ENCODE measurements at regions not wholly inside any gene's neighbourhood (a gene's known extent, or its start where the extent isn't known, plus 50 kb on each side); places are given as distances from the start of the nearest gene placed in this dataset.

DNA sequence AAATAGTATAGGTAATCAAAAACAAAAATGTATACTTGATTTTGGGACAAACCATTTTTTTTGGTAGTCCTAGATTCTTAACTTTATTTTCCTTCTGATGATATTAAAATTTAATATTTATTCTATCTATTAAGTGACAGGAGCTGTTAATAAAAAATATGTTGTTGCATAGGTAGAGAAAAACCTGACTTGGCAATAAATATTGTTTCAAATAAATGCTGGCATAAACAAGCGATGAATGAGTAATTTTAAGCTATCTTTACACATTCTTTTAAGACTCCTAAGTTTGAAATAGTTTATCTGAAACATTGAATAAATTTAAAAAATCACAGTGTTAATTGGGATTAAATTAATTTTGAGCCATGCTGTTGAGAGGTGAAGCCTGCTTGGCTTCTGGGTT is 114.6 kb downstream of the GC start (continued):
- no peak for TF ChIP-seq ZNF671 (CRISPR knock-in tag; IDR thresholded peaks at IDR 0.05)
- TF ChIP-seq, protein P1, sequence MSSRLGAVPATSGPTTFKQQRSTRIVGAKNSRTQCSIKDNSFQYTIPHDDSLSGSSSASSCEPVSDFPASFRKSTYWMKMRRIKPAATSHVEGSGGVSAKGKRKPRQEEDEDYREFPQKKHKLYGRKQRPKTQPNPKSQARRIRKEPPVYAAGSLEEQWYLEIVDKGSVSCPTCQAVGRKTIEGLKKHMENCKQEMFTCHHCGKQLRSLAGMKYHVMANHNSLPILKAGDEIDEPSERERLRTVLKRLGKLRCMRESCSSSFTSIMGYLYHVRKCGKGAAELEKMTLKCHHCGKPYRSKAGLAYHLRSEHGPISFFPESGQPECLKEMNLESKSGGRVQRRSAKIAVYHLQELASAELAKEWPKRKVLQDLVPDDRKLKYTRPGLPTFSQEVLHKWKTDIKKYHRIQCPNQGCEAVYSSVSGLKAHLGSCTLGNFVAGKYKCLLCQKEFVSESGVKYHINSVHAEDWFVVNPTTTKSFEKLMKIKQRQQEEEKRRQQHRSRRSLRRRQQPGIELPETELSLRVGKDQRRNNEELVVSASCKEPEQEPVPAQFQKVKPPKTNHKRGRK (CRISPR knock-in tag; IDR thresholded peaks at IDR 0.05; ENCODE audit: borderline replicate concordance): no peak
- no peak for TF ChIP-seq SMAD3 (CRISPR knock-in tag; IDR thresholded peaks at IDR 0.05; ENCODE audit: borderline replicate concordance)
- TF ChIP-seq FOXK1 (CRISPR knock-in tag; IDR thresholded peaks at IDR 0.05): no peak
- TF ChIP-seq ZNF396 (CRISPR knock-in tag; IDR thresholded peaks at IDR 0.05; ENCODE audit: borderline replicate concordance): no peak
- no peak for TF ChIP-seq TCF7 (CRISPR knock-in tag; IDR thresholded peaks at IDR 0.05; ENCODE audit: low read depth)
- TF ChIP-seq FOXJ3 (CRISPR knock-in tag; IDR thresholded peaks at IDR 0.05; ENCODE audit: borderline replicate concordance): no peak
- no peak for TF ChIP-seq ZNF317 (CRISPR knock-in tag; IDR thresholded peaks at IDR 0.05; ENCODE audit: borderline replicate concordance, low read depth)
- no peak for TF ChIP-seq ZBTB21 (CRISPR knock-in tag; IDR thresholded peaks at IDR 0.05; ENCODE audit: borderline replicate concordance)

DNA sequence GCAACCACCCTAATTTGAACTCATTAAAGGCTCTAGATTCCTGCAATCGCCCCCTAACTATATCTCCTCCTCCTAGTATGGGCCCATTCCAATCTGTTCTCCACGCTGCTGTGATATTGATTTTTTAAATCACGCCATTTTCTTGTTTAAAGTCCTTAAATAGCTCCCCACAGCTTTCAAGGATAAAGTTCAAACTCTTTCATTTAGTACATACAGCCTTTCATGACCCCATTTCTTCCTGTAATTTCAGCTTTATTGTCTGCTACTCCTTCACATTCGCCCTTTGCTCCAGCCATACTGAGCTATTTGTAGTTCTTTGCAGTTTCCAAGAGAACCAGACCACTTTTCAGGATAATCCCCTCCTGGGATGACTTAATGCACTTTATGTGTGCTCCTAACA is 118.5 kb downstream of the GC start:
- no peak for DNase-seq (ENCODE audit: low spot score)
- ChIA-PET POLR2A (interaction anchor here (0.6 kb wide), 1 partner anchor 984 kb away, joined by 3 read pairs; no protein-coding TSS in a partner anchor), CTCF (no interaction called here)

DNA sequence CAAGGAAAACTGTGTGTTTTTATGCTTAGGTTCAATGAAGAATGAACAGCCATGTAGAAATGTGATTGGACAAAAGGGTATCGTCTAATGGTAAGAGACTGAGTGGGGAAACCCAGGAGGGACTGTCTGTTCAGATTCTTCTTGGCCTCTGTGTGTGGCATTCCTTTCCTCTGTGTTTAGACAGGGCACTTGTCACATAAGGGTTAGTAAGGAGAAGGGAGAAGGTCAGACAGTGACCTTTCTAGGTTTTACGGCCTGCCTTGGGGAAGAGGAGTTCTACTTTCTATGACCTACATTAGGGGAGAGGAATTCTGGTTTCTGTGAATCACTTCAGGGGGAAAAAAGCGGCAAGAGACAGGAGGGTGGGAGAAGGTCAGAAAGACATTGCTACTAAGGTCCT is 119.5 kb downstream of the GC start:
- Mint-ChIP-seq H3K27me3 (ENCODE audit: low read depth) (no peaks in the 10 kb centered on the region), H3K36me3 (peaks cover 3% of the 10 kb centered on the region), H3K9me3 (peaks cover 16% of the 10 kb centered on the region), H3K4me3 (no peak overlapping the region), H3K4me1 (peaks cover 18% of the 10 kb centered on the region), H3K27ac (no peak overlapping the region)
- ChIA-PET POLR2A (no interaction called here), CTCF (no interaction called here)
- TF ChIP-seq CREB1 (CRISPR knock-in tag; IDR thresholded peaks at IDR 0.05) (no peak), TP53 (CRISPR knock-in tag; IDR thresholded peaks at IDR 0.05) (no peak)
- ATAC-seq (no peak), DNase-seq (ENCODE audit: low spot score) (no peak)

More for the DNA sequence above, 118.5 kb downstream of the GC start:
- TF ChIP-seq MYBL2 (CRISPR knock-in tag; IDR thresholded peaks at IDR 0.05) (no peak), SOX15 (CRISPR knock-in tag; IDR thresholded peaks at IDR 0.05) (no peak)
- TF ChIP-seq, protein P2, sequence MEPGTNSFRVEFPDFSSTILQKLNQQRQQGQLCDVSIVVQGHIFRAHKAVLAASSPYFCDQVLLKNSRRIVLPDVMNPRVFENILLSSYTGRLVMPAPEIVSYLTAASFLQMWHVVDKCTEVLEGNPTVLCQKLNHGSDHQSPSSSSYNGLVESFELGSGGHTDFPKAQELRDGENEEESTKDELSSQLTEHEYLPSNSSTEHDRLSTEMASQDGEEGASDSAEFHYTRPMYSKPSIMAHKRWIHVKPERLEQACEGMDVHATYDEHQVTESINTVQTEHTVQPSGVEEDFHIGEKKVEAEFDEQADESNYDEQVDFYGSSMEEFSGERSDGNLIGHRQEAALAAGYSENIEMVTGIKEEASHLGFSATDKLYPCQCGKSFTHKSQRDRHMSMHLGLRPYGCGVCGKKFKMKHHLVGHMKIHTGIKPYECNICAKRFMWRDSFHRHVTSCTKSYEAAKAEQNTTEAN (CRISPR knock-in tag; IDR thresholded peaks at IDR 0.05): no peak
- H3K4me3 Mint-ChIP-seq: no peak overlapping the region
- H3K9me3 Mint-ChIP-seq: peaks cover 26% of the 10 kb centered on the region
- ATAC-seq: no peak
- H3K27me3 Mint-ChIP-seq (ENCODE audit: low read depth): no peaks in the 10 kb centered on the region
- no peak overlapping the region for H3K27ac Mint-ChIP-seq
- H3K36me3 Mint-ChIP-seq: peaks cover 9% of the 10 kb centered on the region
- peaks cover 12% of the 10 kb centered on the region for H3K4me1 Mint-ChIP-seq

DNA sequence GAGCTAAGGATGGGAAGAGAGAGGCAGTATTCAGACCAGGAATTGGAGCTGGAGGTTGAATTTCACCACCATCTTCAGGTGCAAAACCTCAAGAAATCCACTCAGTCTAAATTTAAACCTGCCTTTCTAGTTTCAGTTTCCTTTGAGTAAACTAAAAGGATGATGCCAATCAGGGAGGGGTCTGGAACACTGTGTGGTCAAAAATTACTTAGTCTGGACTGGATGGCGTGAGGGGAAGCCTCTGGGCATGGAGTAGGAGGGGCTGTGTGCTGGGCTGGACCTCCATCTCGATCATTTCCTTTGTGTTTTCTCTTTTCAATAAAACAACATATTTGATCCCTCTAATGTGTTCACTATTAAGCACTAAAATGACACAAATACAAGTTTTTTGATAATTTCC is 120.1 kb downstream of the GC start:
- 0 out of 2 replicates have a peak, but pooled peaks cover under 1% of the 10 kb centered on the region for H3K36me3 Mint-ChIP-seq
- no peaks in the 10 kb centered on the region for H3K27me3 Mint-ChIP-seq (ENCODE audit: low read depth)
- H3K4me3 Mint-ChIP-seq: no peak overlapping the region
- no peak for TF ChIP-seq ZBTB21 (CRISPR knock-in tag; IDR thresholded peaks at IDR 0.05; ENCODE audit: borderline replicate concordance)
- TF ChIP-seq, protein P3, sequence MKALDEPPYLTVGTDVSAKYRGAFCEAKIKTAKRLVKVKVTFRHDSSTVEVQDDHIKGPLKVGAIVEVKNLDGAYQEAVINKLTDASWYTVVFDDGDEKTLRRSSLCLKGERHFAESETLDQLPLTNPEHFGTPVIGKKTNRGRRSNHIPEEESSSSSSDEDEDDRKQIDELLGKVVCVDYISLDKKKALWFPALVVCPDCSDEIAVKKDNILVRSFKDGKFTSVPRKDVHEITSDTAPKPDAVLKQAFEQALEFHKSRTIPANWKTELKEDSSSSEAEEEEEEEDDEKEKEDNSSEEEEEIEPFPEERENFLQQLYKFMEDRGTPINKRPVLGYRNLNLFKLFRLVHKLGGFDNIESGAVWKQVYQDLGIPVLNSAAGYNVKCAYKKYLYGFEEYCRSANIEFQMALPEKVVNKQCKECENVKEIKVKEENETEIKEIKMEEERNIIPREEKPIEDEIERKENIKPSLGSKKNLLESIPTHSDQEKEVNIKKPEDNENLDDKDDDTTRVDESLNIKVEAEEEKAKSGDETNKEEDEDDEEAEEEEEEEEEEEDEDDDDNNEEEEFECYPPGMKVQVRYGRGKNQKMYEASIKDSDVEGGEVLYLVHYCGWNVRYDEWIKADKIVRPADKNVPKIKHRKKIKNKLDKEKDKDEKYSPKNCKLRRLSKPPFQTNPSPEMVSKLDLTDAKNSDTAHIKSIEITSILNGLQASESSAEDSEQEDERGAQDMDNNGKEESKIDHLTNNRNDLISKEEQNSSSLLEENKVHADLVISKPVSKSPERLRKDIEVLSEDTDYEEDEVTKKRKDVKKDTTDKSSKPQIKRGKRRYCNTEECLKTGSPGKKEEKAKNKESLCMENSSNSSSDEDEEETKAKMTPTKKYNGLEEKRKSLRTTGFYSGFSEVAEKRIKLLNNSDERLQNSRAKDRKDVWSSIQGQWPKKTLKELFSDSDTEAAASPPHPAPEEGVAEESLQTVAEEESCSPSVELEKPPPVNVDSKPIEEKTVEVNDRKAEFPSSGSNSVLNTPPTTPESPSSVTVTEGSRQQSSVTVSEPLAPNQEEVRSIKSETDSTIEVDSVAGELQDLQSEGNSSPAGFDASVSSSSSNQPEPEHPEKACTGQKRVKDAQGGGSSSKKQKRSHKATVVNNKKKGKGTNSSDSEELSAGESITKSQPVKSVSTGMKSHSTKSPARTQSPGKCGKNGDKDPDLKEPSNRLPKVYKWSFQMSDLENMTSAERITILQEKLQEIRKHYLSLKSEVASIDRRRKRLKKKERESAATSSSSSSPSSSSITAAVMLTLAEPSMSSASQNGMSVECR (CRISPR knock-in tag; IDR thresholded peaks at IDR 0.05; ENCODE audit: borderline replicate concordance): no peak
- ATAC-seq (no peak), DNase-seq (ENCODE audit: low spot score) (no peak)
- peaks cover 11% of the 10 kb centered on the region for H3K9me3 Mint-ChIP-seq
- H3K27ac Mint-ChIP-seq: no peak overlapping the region
- POLR2A ChIA-PET: no interaction called here
- H3K4me1 Mint-ChIP-seq: peaks cover 18% of the 10 kb centered on the region
- CTCF ChIA-PET: no interaction called here

All from WTC11 (cell line).